Liver (tissue), 3 donors: ENCODE measurements at regions not wholly inside any gene's neighbourhood (a gene's known extent, or its start where the extent isn't known, plus 50 kb on each side); places are given as distances from the start of the nearest gene placed in this dataset.

Source experiments
- HNF4G ChIP-seq: IDR thresholded peaks from 2 replicates; pipeline ENCODE4 v1.6.1; 2016; ENCODE audit warnings: antibody characterized with exemption
- JUND ChIP-seq, 2 donors: IDR thresholded peaks; 2 replicates each; pipeline ENCODE4 v1.6.1; 2016; ENCODE audit warnings: antibody characterized with exemption in 2 of 2
- RAD21 ChIP-seq, 2 donors: IDR thresholded peaks; 2 replicates each; pipeline ENCODE4 v1.6.1; 2016; ENCODE audit warnings: antibody characterized with exemption in 2 of 2, mild to moderate bottlenecking in 2 of 2
- RXRA ChIP-seq, 2 donors: IDR thresholded peaks; 2 replicates each; pipeline ENCODE4 v1.6.1; 2017 to 2018; ENCODE audit warnings: antibody characterized with exemption in 2 of 2, mild to moderate bottlenecking in 1 of 2
- TF ChIP-seq, protein P1 (sequence below): IDR thresholded peaks from 2 replicates; pipeline ENCODE4 v1.6.1; 2016; ENCODE audit warnings: antibody characterized with exemption
- TF ChIP-seq, protein P2 (sequence below): fragments of 150-350 bp; IDR thresholded peaks from 2 replicates; pipeline ENCODE4 v1.5.1; 2017; ENCODE audit warnings: improper control_type of control experiment, low read depth, low read length; ENCODE audit not compliant: missing input control
- TF ChIP-seq, protein P3 (sequence below): IDR thresholded peaks from 2 replicates; pipeline ENCODE4 v1.6.1; 2016; ENCODE audit warnings: antibody characterized with exemption, mild to moderate bottlenecking
- TF ChIP-seq, protein P4 (sequence below): IDR thresholded peaks from 2 replicates; pipeline ENCODE4 v1.6.1; 2016; ENCODE audit warnings: antibody characterized with exemption
- TF ChIP-seq, protein P5 (sequence below): IDR thresholded peaks from 2 replicates; pipeline ENCODE4 v1.6.1; 2016; ENCODE audit warnings: antibody characterized with exemption
- donor health status: healthy.
- donor health status: healthy.

DNA sequence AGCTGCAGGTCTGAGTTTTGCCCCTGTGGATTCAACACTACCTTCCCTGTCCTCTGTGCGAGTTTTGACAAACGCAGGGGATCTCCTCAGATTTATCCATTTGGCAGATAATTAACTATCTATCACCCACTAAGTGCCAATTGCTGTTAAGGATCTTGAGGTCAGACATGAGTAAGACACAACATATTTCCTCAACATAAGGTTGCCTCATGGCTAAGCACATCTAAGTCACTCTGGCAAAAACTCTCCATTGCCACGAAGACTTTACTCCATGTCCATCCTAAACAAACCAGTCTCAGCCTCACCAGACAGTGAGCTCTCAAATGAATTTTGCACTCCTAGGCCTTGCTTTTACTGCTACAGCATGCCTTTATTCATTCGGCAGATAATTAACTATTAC, 408.4 kb downstream of the MAFB start:
- TF ChIP-seq, protein P1, sequence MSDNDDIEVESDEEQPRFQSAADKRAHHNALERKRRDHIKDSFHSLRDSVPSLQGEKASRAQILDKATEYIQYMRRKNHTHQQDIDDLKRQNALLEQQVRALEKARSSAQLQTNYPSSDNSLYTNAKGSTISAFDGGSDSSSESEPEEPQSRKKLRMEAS = no peak
- TF ChIP-seq, protein P2, sequence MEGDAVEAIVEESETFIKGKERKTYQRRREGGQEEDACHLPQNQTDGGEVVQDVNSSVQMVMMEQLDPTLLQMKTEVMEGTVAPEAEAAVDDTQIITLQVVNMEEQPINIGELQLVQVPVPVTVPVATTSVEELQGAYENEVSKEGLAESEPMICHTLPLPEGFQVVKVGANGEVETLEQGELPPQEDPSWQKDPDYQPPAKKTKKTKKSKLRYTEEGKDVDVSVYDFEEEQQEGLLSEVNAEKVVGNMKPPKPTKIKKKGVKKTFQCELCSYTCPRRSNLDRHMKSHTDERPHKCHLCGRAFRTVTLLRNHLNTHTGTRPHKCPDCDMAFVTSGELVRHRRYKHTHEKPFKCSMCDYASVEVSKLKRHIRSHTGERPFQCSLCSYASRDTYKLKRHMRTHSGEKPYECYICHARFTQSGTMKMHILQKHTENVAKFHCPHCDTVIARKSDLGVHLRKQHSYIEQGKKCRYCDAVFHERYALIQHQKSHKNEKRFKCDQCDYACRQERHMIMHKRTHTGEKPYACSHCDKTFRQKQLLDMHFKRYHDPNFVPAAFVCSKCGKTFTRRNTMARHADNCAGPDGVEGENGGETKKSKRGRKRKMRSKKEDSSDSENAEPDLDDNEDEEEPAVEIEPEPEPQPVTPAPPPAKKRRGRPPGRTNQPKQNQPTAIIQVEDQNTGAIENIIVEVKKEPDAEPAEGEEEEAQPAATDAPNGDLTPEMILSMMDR = no peak
- TF ChIP-seq RAD21 (IDR thresholded peaks at IDR 0.05) (no peak), JUND (IDR thresholded peaks at IDR 0.05) (no peak), RXRA (IDR thresholded peaks at IDR 0.05) (no peak), HNF4G (no peak)
- TF ChIP-seq, protein P3, sequence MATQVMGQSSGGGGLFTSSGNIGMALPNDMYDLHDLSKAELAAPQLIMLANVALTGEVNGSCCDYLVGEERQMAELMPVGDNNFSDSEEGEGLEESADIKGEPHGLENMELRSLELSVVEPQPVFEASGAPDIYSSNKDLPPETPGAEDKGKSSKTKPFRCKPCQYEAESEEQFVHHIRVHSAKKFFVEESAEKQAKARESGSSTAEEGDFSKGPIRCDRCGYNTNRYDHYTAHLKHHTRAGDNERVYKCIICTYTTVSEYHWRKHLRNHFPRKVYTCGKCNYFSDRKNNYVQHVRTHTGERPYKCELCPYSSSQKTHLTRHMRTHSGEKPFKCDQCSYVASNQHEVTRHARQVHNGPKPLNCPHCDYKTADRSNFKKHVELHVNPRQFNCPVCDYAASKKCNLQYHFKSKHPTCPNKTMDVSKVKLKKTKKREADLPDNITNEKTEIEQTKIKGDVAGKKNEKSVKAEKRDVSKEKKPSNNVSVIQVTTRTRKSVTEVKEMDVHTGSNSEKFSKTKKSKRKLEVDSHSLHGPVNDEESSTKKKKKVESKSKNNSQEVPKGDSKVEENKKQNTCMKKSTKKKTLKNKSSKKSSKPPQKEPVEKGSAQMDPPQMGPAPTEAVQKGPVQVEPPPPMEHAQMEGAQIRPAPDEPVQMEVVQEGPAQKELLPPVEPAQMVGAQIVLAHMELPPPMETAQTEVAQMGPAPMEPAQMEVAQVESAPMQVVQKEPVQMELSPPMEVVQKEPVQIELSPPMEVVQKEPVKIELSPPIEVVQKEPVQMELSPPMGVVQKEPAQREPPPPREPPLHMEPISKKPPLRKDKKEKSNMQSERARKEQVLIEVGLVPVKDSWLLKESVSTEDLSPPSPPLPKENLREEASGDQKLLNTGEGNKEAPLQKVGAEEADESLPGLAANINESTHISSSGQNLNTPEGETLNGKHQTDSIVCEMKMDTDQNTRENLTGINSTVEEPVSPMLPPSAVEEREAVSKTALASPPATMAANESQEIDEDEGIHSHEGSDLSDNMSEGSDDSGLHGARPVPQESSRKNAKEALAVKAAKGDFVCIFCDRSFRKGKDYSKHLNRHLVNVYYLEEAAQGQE = no peak
- TF ChIP-seq, protein P4, sequence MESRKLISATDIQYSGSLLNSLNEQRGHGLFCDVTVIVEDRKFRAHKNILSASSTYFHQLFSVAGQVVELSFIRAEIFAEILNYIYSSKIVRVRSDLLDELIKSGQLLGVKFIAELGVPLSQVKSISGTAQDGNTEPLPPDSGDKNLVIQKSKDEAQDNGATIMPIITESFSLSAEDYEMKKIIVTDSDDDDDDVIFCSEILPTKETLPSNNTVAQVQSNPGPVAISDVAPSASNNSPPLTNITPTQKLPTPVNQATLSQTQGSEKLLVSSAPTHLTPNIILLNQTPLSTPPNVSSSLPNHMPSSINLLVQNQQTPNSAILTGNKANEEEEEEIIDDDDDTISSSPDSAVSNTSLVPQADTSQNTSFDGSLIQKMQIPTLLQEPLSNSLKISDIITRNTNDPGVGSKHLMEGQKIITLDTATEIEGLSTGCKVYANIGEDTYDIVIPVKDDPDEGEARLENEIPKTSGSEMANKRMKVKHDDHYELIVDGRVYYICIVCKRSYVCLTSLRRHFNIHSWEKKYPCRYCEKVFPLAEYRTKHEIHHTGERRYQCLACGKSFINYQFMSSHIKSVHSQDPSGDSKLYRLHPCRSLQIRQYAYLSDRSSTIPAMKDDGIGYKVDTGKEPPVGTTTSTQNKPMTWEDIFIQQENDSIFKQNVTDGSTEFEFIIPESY = no peak
- TF ChIP-seq, protein P5, sequence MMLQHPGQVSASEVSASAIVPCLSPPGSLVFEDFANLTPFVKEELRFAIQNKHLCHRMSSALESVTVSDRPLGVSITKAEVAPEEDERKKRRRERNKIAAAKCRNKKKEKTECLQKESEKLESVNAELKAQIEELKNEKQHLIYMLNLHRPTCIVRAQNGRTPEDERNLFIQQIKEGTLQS = no peak
